PFSK-1 (cell line): ENCODE measurements at regions not wholly inside any gene's neighbourhood (a gene's known extent, or its start where the extent isn't known, plus 50 kb on each side); places are given as distances from the start of the nearest gene placed in this dataset.

Experiments
- FOXP2 ChIP-seq: optimal IDR thresholded peaks from 2 replicates; pipeline ENCODE3; 2011; ENCODE audit warnings: borderline replicate concordance, control low read depth, inconsistent platforms; ENCODE audit not compliant: insufficient read depth; ENCODE audit errors: extremely low read length, extremely low read depth
- POLR2AphosphoS5 ChIP-seq: IDR thresholded peaks from 2 replicates; pipeline ENCODE4 v1.6.1; 2012; ENCODE audit warnings: low read depth, mild to moderate bottlenecking, control low read depth, low read length, moderate library complexity
- REST ChIP-seq, 2 experiments: IDR thresholded peaks; 2 replicates each; pipeline versions ENCODE4 v1.6.1 to v1.8.0; 2011 to 2012; ENCODE audit warnings: low read depth in 2 of 2, low read length in 2 of 2, control low read depth in 1 of 2, inconsistent platforms in 1 of 2, mild to moderate bottlenecking in 1 of 2, moderate library complexity in 1 of 2; ENCODE audit not compliant: insufficient read depth in 1 of 2
- SIN3A ChIP-seq: IDR thresholded peaks from 2 replicates; pipeline ENCODE4 v1.6.1; 2012; ENCODE audit warnings: mild to moderate bottlenecking, low read length, moderate library complexity, borderline replicate concordance; ENCODE audit not compliant: insufficient read depth
- TAF1 ChIP-seq: IDR thresholded peaks from 2 replicates; pipeline ENCODE4 v1.6.1; 2012; ENCODE audit warnings: low read length, control low read depth, borderline replicate concordance; ENCODE audit not compliant: insufficient read depth

GRCh38 chr7:131889572-131890150 is 333.2 kb upstream of the PODXL start:
- TF ChIP-seq REST (IDR thresholded peaks at IDR 0.05; ENCODE audit: insufficient read depth in 1 of 2, low read depth in 2 of 2, low read length in 2 of 2) (no peak), POLR2AphosphoS5 (no peak), SIN3A (no peak)

GRCh38 chr7:131883769-131884168 is 327.3 kb upstream of the PODXL start:
- TF ChIP-seq POLR2AphosphoS5 (no peak), REST (IDR thresholded peaks at IDR 0.05; ENCODE audit: insufficient read depth in 1 of 2, low read depth in 2 of 2, low read length in 2 of 2) (no peak)

DNA sequence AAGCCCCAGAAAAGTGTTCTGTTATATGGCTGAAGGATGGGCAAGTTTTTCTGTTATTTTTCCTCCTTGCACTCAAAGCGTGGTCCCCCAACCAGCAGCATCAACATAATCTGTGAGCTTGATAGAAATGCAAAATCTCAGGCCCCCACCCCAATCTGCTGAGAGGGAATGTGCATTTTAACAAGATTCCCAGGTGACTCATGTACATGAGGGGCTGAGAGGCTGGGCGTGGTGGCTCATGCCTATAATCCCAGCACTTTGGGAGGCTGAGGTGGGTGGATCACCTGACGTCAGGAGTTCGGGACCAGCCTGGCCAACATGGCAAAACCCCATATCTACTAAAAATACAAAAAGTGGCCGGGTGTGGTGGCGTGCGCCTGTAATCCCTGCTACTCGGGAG is 326.8 kb upstream of the PODXL start:
- TF ChIP-seq FOXP2 (no peak), TAF1 (no peak), POLR2AphosphoS5 (no peak), REST (IDR thresholded peaks at IDR 0.05; ENCODE audit: insufficient read depth in 1 of 2, low read depth in 2 of 2, low read length in 2 of 2) (no peak), SIN3A (no peak)

- TF ChIP-seq REST (IDR thresholded peaks at IDR 0.05; ENCODE audit: insufficient read depth in 1 of 2, low read depth in 2 of 2, low read length in 2 of 2) (no peak), POLR2AphosphoS5 (no peak), SIN3A (no peak), FOXP2 (no peak), TAF1 (no peak)
Observed at GRCh38 chr7:131882321-131882720, 325.9 kb upstream of the PODXL start.

DNA sequence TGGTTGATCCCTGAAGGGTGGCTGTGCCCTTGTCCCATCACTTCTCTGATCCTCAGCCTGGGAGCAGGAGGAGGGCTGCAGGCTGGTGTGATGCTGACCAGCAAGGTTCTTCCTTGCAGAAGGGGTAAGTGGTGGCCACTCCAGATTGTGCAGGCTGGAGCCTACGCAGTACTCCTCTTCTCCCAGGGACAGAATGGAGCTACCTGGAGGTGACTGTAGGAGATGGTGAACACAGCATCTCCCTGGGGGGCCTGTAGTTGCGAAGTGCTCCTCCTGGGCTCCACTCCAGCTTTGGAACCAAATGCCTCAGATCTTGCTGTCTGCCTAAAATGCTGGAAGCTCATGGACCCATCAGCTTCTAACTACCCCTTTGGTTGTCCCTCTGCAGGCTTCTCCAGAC is 323.6 kb upstream of the PODXL start:
- TF ChIP-seq FOXP2, result no peak
- no peak for TF ChIP-seq TAF1
- no peak for TF ChIP-seq REST (IDR thresholded peaks at IDR 0.05; ENCODE audit: insufficient read depth in 1 of 2, low read depth in 2 of 2, low read length in 2 of 2)
- no peak for TF ChIP-seq POLR2AphosphoS5
